Medulla oblongata (tissue), 1 donor: ENCODE measurements at regions not wholly inside any gene's neighbourhood (a gene's known extent, or its start where the extent isn't known, plus 50 kb on each side); places are given as distances from the start of the nearest gene placed in this dataset.

Source experiments
- DNase-seq: peaks from one replicate; pipeline ENCODE4 v3.0.0-alpha.2; 2015; ENCODE audit errors: extremely low spot score

- no peak for DNase-seq
These were observed 872.7 kb downstream of the DCDC2C start for GRCh38 chr2:4576075-4576474.

- no peak for DNase-seq
These were observed 876.6 kb downstream of the DCDC2C start for GRCh38 chr2:4579977-4580376.

GRCh38 chr2:4585057-4585635 lies 881.8 kb downstream of the DCDC2C start:
- DNase-seq: no peak

- DNase-seq: no peak
These were observed 885.2 kb downstream of the DCDC2C start for GRCh38 chr2:4588606-4589005.

DNA sequence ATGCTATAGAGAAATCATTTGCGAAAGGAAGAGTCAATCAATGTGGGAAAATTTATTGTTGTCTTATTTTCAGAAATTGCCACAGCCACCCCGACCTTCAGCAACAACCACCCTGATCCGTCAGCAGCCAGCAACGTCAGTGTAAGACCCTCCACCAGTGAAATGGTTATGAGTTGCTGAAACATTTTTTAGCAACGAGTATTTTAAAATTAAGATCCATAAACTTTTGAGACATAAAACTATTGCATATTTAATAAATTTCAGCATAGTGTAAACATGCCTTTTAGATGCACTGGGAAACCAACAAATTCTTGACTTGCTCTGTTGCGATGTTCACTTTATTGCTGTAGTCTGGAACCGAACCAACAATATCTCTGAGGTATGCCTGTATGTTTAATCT lies 887.9 kb downstream of the DCDC2C start:
- DNase-seq: no peak

DNA sequence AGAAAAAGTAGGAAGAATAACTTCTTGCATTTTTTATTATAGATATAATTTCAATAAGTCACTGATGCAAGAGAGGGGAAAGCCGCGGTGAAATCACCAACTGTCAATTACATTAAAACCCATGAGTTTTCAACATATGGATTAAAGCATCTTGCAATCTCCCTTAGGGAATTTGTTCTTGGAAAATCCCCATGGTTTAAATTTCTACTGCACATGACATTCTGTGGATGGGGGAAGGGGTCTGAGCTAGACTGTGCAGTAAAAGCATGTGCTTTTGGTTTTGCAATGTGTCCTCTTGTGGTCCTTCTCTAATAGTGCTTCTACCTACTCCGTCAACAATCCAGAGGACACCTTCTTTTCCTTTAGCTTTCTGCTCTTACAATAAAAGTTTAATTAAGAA lies 894.0 kb downstream of the DCDC2C start:
- no peak for DNase-seq

GRCh38 chr2:4604767-4605166 lies 901.4 kb downstream of the DCDC2C start:
- no peak for DNase-seq

- DNase-seq: no peak
These were observed 914.8 kb downstream of the DCDC2C start for GRCh38 chr2:4618141-4618540.

- DNase-seq: no peak
These were observed 915.4 kb downstream of the DCDC2C start for GRCh38 chr2:4618630-4619228.

GRCh38 chr2:4628998-4629501 lies 925.7 kb downstream of the DCDC2C start:
- DNase-seq: no peak

DNA sequence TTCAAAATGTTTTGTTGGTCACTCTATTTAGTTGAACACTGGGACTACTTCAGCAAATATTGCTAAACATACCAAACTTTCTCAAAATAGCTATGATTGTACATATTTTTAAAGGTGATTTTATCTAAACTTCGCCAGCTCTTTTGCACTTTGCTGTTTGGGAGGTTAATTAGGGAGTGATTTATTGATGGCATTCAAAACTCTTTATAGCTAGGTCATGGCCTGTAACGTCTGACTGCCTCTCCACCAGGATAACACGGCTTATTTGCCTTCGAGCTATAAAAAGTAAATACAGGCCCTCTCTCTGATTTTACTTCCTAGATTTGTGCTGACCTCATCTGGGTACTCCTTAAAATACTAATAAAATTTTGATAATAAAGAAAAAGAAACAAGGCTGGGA lies 931.9 kb downstream of the DCDC2C start:
- DNase-seq: no peak

- no peak for DNase-seq
These were observed 950.6 kb downstream of the DCDC2C start for GRCh38 chr2:4653991-4654390.

GRCh38 chr2:4656326-4656725 lies 953.0 kb downstream of the DCDC2C start:
- DNase-seq: no peak

DNA sequence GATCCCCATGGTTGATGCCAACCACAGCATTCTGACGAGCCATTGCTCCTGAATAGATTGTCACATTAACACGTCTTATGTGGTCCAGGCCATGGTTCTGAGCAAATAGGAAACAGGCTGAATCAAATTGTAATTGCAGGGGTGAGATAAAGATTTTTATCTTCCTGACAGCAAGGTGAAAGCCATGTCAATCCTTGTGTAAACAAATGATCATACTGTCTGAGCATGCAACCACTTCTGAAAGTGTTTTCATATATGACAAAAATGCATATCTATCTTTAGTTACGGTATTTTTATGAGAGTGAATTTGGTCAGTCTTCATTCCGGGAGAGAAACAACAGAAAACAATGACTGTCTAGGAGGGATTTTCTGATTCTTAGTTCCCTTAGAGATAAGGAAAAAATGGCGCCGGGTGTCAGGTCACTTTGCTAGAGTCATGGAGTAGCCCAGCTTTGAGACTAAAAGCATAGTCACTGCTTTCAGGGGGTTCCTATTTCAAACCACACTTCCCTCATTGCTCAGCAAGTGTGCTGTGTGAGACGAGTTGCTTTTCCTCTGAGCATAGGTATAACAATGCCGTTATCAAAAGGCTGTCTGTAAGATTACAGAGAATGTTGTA lies 958.9 kb downstream of the DCDC2C start:
- no peak for DNase-seq

DNA sequence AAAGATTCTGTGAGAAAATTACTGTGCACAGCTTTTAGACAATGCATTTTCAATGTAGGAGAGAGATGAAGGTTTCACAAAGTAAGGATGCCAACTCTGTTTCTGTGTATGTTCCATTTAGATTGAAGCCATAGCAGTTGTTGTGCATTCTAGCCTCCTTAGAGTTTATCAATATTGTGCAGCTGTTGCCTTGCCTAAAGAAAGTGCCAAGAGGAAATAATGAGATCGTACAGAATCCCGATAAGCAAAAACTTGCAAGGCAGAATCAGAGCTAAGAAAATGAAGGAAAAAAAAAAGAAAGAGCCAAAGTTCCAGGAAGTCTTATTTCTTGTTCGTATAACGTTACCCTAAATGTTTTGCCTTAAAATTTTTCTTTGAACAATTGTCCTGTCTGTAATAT lies 965.0 kb downstream of the DCDC2C start:
- DNase-seq: no peak

DNA sequence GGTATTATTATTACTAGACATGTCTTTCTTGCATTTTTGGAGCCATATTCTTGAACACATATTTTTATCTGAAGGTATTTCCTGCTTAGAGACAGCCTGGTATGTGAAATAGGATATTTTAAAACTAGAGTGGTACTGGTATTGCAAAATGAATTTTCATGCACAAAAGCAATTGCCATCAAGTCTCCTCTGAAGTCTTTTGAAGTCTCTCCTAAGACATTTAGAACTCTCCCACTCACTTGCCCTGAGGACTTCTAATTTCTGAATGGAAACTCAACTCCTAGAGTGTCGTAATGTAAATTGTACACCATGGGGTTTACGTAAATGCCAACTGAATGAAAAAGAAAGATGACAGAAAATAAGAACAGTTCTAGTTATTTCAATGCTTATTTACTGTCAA lies 967.0 kb downstream of the DCDC2C start:
- DNase-seq: no peak

GRCh38 chr2:4673025-4673489 lies 969.7 kb downstream of the DCDC2C start:
- DNase-seq: no peak

DNA sequence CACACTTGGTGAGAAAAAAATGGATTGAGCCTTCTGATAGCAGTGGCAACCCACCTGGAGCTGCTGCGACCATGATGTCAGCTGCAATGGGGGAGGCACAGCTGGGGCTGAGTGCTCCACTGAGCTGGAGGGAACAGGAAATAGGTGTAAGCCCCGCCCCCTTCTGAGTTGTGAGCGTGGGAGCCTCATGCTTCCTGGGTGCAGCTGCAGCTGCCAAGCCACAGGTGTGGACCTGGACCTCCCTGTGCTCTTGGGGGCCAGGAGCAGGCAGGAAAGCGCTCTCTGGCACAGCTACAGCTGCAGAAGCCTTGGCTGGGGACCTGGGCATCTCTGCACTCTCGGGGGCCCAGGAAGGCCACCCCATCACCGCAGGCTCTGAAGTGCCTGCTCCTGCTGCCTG lies 970.6 kb downstream of the DCDC2C start:
- DNase-seq: no peak

GRCh38 chr2:4675295-4675694 lies 971.9 kb downstream of the DCDC2C start:
- no peak for DNase-seq

GRCh38 chr2:4678927-4679326 lies 975.6 kb downstream of the DCDC2C start:
- DNase-seq: no peak

GRCh38 chr2:4679391-4679790 lies 976.0 kb downstream of the DCDC2C start:
- DNase-seq: no peak

DNA sequence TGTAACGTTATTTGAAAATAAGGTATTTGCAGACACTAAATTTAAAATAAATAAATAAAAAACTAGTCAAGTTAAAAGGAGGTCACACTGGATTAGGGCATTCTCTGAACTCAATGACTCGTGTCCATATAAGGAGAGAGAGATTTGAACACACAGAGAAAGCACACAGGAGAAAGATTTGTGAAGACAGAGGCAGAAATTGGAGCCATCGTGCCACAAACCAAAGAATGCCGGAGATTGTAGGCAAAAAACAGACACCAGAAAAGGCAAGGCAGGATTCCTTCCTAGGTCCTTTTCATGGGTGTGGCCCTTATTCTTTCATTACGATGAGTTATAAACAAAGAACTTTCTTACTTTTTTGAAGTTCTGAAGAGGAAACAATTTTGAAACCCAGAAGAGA lies 981.5 kb downstream of the DCDC2C start:
- no peak for DNase-seq

DNA sequence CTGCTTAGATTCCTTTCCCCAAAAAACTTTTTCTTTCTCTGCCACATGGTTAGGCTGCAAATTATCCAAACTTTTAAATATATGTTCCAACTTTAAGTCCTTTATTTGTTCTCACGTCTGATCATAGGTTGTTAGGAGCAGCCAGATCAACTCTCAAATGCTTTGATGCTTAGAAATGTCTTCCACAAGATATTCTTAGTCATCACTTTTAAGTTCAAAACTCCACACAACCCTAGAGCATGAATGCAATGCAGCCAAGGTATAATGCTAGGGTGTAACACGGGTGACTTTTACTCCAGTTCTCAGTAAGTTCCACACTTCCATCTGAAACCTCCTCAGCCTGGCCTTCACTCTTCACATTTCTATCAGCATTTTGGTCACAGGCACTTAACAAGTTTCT lies 987.5 kb downstream of the DCDC2C start:
- DNase-seq: no peak
